LNCaP clone FGC (cell line): ENCODE measurements at regions not wholly inside any gene's neighbourhood (a gene's known extent, or its start where the extent isn't known, plus 50 kb on each side); places are given as distances from the start of the nearest gene placed in this dataset.
"Not testable (repeated sequence)": the region's sequence is repeated elsewhere in the genome, so short reads cannot be mapped to it uniquely, and the experiment has no call there.

Experiments used
- DNase-seq: peaks from one replicate; pipeline ENCODE4 v3.0.0-alpha.2; 2011; ENCODE audit warnings: low read depth
- H3K4me3 ChIP-seq: 2 replicates; pipeline ENCODE4 v1.5.1; 2011; ENCODE audit warnings: mild to moderate bottlenecking, low read depth, low read length, control low read depth
- TF ChIP-seq, protein P1 (sequence below): IDR thresholded peaks from 2 replicates; pipeline ENCODE4 v1.5.1; 2012; ENCODE audit warnings: mild to moderate bottlenecking; ENCODE audit not compliant: control insufficient read depth, insufficient read depth; ENCODE audit errors: extremely low read depth

DNA sequence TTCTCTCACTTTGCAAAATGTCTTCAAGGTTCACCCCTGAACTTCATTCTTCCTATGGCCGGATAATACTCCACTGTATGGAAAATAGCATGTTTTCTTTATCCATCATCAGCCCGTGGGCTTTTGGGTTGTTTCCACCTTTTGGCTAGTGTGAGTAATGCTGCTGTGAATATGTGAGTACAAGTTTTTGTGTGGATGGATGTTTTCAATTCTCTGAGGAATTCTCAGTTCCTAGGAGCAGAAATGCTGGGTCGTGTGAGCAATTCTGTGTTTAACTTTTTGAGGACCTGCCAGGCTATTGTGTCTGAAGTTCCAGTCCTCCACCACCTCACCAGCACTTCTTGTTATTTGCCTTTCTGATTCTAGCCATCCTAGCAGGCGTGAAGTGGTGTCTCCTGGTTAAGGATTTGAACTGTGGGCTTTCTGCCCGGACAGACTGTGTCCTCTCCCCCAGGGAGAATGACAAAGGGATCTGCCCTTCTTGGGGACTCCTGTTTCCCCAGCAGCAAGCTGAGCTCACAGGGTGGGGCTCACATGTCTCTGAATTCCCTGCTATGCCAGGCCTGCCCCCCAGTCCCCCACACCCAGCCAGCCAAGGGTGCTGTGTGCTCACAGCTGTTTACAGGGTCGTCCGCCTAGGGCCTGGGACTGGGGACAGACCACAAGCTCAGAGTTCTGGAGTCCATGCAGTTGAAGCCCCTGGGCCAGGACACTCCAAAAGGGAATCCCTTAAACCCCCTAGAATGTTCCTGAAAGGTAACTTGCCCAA, 92.2 kb upstream of the CIBAR2 start:
- TF ChIP-seq, protein P1, sequence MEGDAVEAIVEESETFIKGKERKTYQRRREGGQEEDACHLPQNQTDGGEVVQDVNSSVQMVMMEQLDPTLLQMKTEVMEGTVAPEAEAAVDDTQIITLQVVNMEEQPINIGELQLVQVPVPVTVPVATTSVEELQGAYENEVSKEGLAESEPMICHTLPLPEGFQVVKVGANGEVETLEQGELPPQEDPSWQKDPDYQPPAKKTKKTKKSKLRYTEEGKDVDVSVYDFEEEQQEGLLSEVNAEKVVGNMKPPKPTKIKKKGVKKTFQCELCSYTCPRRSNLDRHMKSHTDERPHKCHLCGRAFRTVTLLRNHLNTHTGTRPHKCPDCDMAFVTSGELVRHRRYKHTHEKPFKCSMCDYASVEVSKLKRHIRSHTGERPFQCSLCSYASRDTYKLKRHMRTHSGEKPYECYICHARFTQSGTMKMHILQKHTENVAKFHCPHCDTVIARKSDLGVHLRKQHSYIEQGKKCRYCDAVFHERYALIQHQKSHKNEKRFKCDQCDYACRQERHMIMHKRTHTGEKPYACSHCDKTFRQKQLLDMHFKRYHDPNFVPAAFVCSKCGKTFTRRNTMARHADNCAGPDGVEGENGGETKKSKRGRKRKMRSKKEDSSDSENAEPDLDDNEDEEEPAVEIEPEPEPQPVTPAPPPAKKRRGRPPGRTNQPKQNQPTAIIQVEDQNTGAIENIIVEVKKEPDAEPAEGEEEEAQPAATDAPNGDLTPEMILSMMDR = no peak
- DNase-seq = no peak
- H3K4me3 ChIP-seq = no peak overlapping the region

DNA sequence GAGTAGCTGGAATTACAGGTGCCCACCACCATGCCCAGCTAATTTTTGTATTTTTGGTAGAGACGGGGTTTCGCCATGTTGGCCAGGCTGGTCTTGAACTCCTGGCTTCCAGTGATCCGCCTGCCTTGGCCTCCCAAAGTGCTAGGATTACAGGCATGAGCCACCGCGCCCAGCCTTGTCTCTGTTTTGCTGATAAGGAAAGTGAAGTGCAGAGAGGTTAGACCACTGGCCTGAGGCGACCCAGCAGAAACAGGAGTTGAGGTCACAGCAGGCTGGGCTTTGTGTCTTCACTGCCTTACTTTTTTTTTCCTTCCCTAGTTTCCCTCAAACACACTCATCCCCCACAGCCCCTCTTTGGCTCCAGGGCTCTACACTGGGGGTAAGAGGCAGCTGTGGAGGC, 93.0 kb upstream of the CIBAR2 start:
- H3K4me3 ChIP-seq, DNase-seq: not testable (repeated sequence)

DNA sequence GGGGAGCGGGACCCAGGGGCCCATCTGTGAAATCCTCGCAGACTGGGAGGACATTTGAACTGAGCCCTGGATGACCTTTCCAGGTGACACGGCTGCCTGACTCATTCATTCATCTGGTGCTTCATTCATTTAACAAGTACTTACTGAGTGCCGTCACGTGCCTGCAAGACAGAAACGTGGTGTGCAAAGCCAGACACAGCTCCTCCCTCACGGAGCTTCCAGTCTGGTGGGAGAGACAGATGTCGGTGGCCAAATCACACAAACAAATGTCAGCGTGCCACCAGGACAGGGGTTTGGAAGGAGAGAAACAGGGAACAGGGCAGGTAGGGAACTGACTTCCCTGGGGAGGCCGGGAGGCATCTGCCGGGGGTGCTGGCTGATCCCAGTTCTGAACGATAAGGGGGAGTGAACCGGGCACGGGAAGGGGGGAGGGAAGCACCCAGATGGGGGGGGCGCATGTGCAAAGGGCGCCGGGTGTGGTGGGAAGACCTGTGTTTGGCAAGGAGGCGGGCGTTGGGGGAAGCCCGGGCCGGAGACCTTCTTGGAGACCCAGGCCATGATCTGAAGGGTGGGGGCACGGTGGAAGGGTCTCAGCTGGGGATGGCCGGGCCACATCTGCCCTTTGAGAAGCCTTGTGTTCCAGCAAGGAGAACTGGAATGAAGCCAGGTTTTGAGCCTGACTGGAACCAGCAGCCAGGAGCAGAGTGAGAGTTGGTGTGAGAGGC, 93.6 kb upstream of the CIBAR2 start:
- DNase-seq = no peak
- TF ChIP-seq, protein P1 = no peak
- H3K4me3 ChIP-seq = no peak overlapping the region

DNA sequence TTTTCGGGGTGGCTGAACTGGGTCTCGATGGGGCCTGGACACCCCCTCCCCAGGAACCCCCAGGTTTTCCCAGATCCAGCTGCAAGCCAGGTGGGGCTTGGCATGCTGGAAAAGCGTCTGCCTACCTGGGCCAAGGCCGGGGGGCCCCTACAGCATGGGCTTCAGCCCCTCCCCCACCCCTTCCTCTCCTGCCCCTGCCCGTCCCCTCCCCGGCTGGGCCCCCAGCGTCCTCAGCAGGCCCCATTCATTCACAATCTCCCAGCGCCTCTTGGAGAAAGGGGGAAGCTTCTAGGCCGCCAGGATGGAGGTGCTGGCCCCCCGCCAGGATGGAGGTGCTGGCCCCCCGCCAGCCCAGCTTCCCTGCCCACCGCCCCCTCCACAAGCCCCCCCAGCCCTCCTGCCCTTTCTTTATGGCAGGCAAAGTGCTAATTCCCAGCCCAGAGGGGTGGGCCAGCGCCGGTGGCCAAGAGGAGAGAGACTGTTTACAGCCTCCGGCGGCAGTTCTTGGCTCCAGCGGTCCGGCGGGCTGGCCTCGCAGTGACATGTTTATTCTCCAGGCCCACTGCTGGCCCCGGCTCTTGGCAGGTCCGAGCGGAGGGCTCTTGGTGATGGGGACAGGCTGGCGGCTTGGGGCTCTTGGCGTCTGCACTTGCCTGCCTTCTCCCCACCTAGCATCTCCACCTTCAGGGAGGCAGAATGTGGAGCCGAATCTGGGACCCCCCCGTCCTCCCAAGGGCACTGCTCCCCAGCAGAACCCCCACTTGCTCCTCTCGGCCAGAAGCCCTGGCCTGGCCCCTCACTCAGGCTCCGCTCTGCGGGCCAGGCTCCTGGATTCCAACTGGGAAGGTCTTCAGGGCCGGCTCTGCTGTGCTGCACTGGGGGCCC, 94.4 kb upstream of the CIBAR2 start:
- TF ChIP-seq, protein P1 = no peak
- no peak for DNase-seq
- no peak overlapping the region for H3K4me3 ChIP-seq

DNA sequence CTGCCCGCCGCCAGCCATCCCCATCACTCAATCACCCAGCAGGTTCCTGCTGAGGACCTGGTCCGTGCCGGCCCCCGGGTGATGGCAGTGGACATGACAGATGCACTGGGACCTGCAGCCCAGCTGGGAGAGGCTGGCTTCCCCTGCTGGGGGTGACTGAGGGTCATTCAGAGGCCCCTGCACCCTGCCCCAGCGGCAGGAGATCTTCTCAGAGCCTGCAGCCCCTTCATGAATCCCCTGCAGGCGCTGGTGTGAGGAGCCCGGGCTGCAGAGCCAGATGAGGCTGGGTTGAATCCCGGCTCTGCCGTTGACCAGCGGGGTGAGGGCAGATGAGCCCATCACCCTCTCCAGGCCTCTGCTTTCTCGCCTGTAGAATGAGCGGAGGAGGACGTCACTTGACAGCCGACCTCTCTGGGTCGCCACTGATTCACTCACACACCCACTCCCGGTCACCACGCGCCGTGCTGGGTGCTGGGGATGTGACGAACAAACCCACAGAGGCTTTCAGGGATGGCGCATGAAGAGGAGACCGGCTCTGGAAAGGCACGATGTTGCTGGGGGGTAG, 95.2 kb upstream of the CIBAR2 start:
- H3K4me3 ChIP-seq = no peak overlapping the region
- DNase-seq = no peak
- TF ChIP-seq, protein P1 = no peak

DNA sequence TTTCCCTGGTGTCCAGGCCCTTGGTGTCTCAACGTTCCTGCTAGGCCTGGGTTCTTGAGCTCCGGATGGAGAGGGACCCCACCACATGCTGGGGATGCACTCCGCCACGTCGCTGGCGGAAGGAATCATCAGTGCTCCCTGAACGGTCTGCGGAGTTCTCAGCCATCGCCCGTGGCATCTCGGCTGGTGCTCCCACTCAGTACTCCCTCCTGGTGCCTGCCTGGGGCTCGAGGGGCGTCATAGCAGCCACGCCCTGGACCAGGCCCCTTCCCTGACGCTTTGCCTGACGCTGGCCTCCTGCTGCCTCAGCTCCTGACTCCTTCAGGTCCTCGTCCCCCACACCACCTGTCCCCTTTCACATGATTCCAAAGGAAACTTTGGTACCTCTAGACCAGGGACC, 95.9 kb upstream of the CIBAR2 start:
- no peak overlapping the region for H3K4me3 ChIP-seq
- TF ChIP-seq, protein P1 = no peak
- DNase-seq = no peak
